Ovary (tissue), 7 donors: ENCODE measurements at regions not wholly inside any gene's neighbourhood (a gene's known extent, or its start where the extent isn't known, plus 50 kb on each side); places are given as distances from the start of the nearest gene placed in this dataset.

ENCODE experiments used
- DNase-seq, 5 donors: peaks; one replicate each; pipeline ENCODE4 v3.0.0-alpha.2; 2019 to 2020
- H3K27ac ChIP-seq, 2 donors: fragments of 200-600 bp; one replicate each; pipeline versions ENCODE4 v1.5.1 to v1.8.0; 2019 to 2022
- H3K27me3 ChIP-seq: fragments of 200-600 bp; one replicate; pipeline ENCODE4 v1.8.0; 2022
- H3K36me3 ChIP-seq: fragments of 200-600 bp; sonication (generic); one replicate; pipeline ENCODE4 v1.5.1; 2019
- H3K4me1 ChIP-seq: one replicate; pipeline ENCODE4 v1.8.1; 2013; ENCODE audit warnings: mild to moderate bottlenecking, moderate library complexity; ENCODE audit not compliant: insufficient read depth
- H3K4me3 ChIP-seq: fragments of 200-600 bp; sonication (generic); one replicate; pipeline ENCODE4 v1.5.1; 2017
- H3K9me3 ChIP-seq, 2 donors: fragments of 200-600 bp in 1 of 2; sonication (generic) in 1 of 2; one replicate each; pipeline versions ENCODE4 v1.5.1 to v1.8.1; 2013 to 2019; ENCODE audit warnings: mild to moderate bottlenecking in 1 of 2, moderate library complexity in 1 of 2
- EP300 ChIP-seq: sonication (generic); formaldehyde crosslinking; IDR thresholded peaks from one replicate; pipeline ENCODE4 v1.6.1; 2017; ENCODE audit warnings: antibody characterized with exemption
- POLR2A ChIP-seq: fragments of 450-650 bp; IDR thresholded peaks from one replicate; pipeline ENCODE4 v1.6.1; 2017; ENCODE audit warnings: antibody characterized with exemption, mild to moderate bottlenecking, moderate library complexity
- WGBS, 3 donors: extraction: QIAGEN DNeasy Blood & Tissue Kit in 1 of 3; methylation state at CpG; one replicate each; pipeline versions ENCODE4 v1.1.5 to v1.1.7; 2013 to 2017; 5-methylcytosine and 5-hydroxymethylcytosine counted together
- intact Hi-C, 4 donors: fragments of 100-400 bp; cut with DNase I; formaldehyde crosslinking; loops; one replicate each; pipeline versions ENCODE4 v1.11.0 to v1.15.1; 2022 to 2023
- TF ChIP-seq, protein P1 (sequence below), 3 donors: fragments of 450-650 bp in 2 of 3; fragments of 200-600 bp in 1 of 3; IDR thresholded peaks; one replicate each; pipeline versions ENCODE4 v1.5.1 to v1.8.0; 2016 to 2022; ENCODE audit warnings: antibody characterized with exemption in 3 of 3, mild to moderate bottlenecking in 1 of 3
- donor health status: DM: no; HTN: no; CAD: no; lungs with moderate emphysema.
- donor health status: DM: no; HTN: no; CAD: no.
- donor health status: Bipolar disorder and iron deficiency.
- donor health status: DM: no; HTN: no; CAD: no.
- donor health status: DM: yes; HTN: yes; CAD: no.

DNA sequence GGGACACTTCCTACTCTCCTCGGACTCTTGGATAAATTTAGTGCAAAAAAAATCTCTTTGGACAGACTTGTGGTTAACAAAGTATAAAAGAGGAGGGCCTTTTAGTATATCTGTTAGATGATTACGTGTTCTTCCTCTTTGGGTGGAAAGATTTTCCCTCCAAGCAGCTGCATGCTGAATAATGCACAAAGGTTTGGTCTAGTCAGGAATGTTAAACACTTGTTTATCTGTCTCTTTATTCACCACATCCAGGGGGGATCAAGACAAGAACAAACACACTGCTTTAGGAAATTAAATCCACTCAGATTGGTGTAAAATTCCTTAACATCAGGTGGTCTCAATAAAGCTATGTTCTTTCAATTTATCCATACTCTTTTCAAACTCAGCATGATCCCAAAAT lies 260.9 kb upstream of the CHD6 start:
- 5 to 21% (median 7%) methylated on average over 2 of the region's 2 CpGs for WGBS, 3 donors

DNA sequence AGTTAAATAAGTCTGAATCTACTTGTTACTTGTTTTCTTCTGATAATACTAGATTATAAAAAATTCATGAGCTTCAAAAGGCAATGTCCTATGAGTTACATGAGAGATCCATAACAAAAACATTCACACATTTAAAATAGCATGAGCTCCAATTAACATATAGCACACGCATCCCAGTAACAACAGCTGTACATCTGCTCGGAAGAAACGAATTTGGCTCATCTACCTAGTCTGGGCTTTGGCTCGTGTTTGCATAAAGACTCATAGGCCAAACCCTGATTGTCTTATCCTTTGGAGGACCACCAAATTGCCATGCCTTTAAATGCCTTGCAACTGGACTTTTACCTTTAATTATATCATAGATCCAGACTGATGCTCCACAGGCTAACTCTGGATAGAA lies 259.7 kb upstream of the CHD6 start:
- no peak for DNase-seq
- no peaks in the 10 kb centered on the region for H3K4me1 ChIP-seq
- WGBS, 3 donors: 33 to 60% (median 34%) methylated on average over 4 of the region's 4 CpGs
- no peaks in the 10 kb centered on the region for H3K36me3 ChIP-seq
- H3K27ac ChIP-seq: no peak overlapping the region
- H3K27me3 ChIP-seq: no peaks in the 10 kb centered on the region
- H3K4me3 ChIP-seq: no peak overlapping the region
- no peak for TF ChIP-seq EP300
- TF ChIP-seq, protein P1, sequence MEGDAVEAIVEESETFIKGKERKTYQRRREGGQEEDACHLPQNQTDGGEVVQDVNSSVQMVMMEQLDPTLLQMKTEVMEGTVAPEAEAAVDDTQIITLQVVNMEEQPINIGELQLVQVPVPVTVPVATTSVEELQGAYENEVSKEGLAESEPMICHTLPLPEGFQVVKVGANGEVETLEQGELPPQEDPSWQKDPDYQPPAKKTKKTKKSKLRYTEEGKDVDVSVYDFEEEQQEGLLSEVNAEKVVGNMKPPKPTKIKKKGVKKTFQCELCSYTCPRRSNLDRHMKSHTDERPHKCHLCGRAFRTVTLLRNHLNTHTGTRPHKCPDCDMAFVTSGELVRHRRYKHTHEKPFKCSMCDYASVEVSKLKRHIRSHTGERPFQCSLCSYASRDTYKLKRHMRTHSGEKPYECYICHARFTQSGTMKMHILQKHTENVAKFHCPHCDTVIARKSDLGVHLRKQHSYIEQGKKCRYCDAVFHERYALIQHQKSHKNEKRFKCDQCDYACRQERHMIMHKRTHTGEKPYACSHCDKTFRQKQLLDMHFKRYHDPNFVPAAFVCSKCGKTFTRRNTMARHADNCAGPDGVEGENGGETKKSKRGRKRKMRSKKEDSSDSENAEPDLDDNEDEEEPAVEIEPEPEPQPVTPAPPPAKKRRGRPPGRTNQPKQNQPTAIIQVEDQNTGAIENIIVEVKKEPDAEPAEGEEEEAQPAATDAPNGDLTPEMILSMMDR (IDR thresholded peaks at IDR 0.05): no peak
- TF ChIP-seq POLR2A: no peak
- H3K9me3 ChIP-seq: no peaks in the 10 kb centered on the region
- intact Hi-C loops: no loop called here

More for the DNA sequence above, 260.9 kb upstream of the CHD6 start:
- no peak for DNase-seq
- TF ChIP-seq, protein P1 (IDR thresholded peaks at IDR 0.05): no peak
- TF ChIP-seq EP300: no peak
- TF ChIP-seq POLR2A: no peak
- intact Hi-C loops: no loop called here
- Histone ChIP-seq H3K4me3 (no peak overlapping the region), H3K9me3 (no peaks in the 10 kb centered on the region), H3K4me1 (no peaks in the 10 kb centered on the region), H3K27me3 (no peaks in the 10 kb centered on the region), H3K36me3 (no peaks in the 10 kb centered on the region), H3K27ac (no peak overlapping the region)

DNA sequence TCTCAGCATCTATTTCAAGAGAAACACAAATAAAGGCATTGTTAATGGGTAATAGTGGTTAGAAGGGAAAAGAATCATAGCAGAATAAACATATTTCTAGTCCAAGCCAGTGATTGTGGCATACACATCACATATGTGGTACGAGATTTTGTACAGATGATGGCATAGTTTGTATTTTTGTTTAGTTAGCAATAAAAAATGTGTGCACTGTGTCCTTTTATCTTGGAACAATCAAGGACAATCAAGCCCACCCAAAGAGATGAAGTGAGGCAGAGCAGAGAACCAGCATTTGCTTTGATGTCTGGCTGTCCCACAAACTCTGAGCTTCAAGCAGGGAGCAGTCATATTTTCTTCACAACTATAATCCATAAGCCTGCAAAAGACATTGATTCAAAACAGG lies 256.5 kb upstream of the CHD6 start:
- 58 to 74% (median 74%) methylated on average over 1 of the region's 1 CpG for WGBS, 3 donors
- H3K27ac ChIP-seq: no peak overlapping the region
- DNase-seq: no peak

DNA sequence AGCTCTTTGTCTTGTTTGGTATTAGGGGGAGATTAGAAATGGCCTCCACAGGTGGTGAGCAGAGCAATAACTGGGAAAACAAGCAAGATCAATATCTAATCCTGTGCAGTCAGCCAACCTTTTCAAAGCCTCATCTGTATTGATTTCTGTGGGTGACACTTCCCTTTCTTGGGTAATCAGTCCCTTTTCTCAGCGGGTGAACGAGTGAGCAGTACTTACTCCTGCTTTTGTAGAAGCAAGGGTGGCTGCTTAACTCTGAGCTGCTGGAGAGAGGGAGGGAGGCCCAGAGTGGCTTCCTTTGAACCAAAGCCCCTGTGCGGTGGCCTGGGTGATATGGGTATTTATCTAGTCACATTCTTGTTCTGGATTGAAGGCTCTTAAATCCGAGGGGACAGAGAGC lies 254.8 kb upstream of the CHD6 start:
- Histone ChIP-seq H3K4me3 (no peak overlapping the region), H3K36me3 (no peaks in the 10 kb centered on the region), H3K27ac (no peak overlapping the region), H3K27me3 (no peaks in the 10 kb centered on the region), H3K9me3 (no peaks in the 10 kb centered on the region), H3K4me1 (no peaks in the 10 kb centered on the region)
- no peak for TF ChIP-seq EP300
- TF ChIP-seq, protein P1 (IDR thresholded peaks at IDR 0.05): no peak
- TF ChIP-seq POLR2A: no peak
- no peak for DNase-seq
- WGBS, 3 donors: 44 to 79% (median 76%) methylated on average over 4 of the region's 4 CpGs
- intact Hi-C loops: no loop called here

More for the DNA sequence above, 256.5 kb upstream of the CHD6 start:
- H3K27me3 ChIP-seq: no peaks in the 10 kb centered on the region
- H3K36me3 ChIP-seq: no peaks in the 10 kb centered on the region
- intact Hi-C loops: no loop called here
- no peak overlapping the region for H3K4me3 ChIP-seq
- H3K9me3 ChIP-seq: no peaks in the 10 kb centered on the region
- TF ChIP-seq POLR2A: no peak
- TF ChIP-seq, protein P1 (IDR thresholded peaks at IDR 0.05): no peak
- no peak for TF ChIP-seq EP300
- H3K4me1 ChIP-seq: no peaks in the 10 kb centered on the region
